Activated T-helper 1 cell treated with anti-CD3 and anti-CD28 coated beads, Interleukin-12 subunit alpha, Interleukin-12 subunit beta, Interleukin-2, Interleukin-4 antibody, amounts not matched to agents 30 ng/mL and 10 ng/mL and 1 ng/mL, durations not matched to agents 14 hours and 24 hours and 36 hours (primary cell): ENCODE measurements at regions not wholly inside any gene's neighbourhood (a gene's known extent, or its start where the extent isn't known, plus 50 kb on each side); places are given as distances from the start of the nearest gene placed in this dataset.
"Not testable (repeated sequence)": the region's sequence is repeated elsewhere in the genome, so short reads cannot be mapped to it uniquely, and the experiment has no call there.

Experiments
- DNase-seq: peaks from one replicate; pipeline ENCODE4 v3.0.0; 2021; ENCODE audit warnings: low spot score
- H3K27ac Mint-ChIP-seq: one replicate; pipeline ENCODE4 v1.8.0; 2021; ENCODE audit warnings: mild to moderate bottlenecking, mixed read lengths
- H3K27me3 Mint-ChIP-seq: one replicate; pipeline ENCODE4 v1.8.0; 2022; ENCODE audit warnings: mild to moderate bottlenecking, moderate library complexity, mixed read lengths; ENCODE audit not compliant: insufficient read depth
- H3K36me3 Mint-ChIP-seq: one replicate; pipeline ENCODE4 v1.8.0; 2021; ENCODE audit warnings: low read depth, mixed read lengths
- H3K4me1 Mint-ChIP-seq: one replicate; pipeline ENCODE4 v1.8.0; 2021; ENCODE audit warnings: low read depth, mixed read lengths
- H3K4me3 Mint-ChIP-seq: one replicate; pipeline ENCODE4 v1.8.0; 2021; ENCODE audit warnings: mild to moderate bottlenecking, moderate library complexity, mixed read lengths
- H3K9me3 Mint-ChIP-seq: one replicate; pipeline ENCODE4 v1.8.0; 2021; ENCODE audit warnings: mixed read lengths
- intact Hi-C: fragments of 100-400 bp; cut with micrococcal nuclease; formaldehyde crosslinking; loops from one replicate; pipeline ENCODE4 v1.15.1; 2024

DNA sequence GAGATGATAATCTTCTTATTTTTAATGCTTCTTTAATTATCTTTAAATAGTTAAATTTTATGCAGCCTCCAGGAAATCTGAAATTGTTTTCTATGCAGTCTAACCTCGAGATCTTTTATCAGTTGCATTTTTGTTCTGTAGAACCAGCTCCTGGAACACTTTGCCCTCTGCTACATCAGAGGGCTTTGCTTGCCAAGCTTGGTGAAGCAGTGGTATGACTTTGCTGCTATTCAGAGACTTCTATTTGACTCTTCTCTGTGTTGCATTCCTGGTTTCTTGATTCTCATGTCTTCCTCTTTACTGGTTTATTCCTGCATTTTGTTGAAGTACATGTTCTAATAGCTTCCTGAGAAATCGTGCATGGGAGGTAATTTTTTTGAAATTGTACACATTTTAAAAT is 163.7 kb upstream of the TMEM229A start:
- no peak for DNase-seq
- Mint-ChIP-seq H3K27ac (no peak overlapping the region), H3K9me3 (no peaks in the 10 kb centered on the region), H3K27me3 (no peaks in the 10 kb centered on the region), H3K4me1 (no peaks in the 10 kb centered on the region), H3K36me3 (no peaks in the 10 kb centered on the region), H3K4me3 (no peak overlapping the region)
- intact Hi-C loops: no loop called here

DNA sequence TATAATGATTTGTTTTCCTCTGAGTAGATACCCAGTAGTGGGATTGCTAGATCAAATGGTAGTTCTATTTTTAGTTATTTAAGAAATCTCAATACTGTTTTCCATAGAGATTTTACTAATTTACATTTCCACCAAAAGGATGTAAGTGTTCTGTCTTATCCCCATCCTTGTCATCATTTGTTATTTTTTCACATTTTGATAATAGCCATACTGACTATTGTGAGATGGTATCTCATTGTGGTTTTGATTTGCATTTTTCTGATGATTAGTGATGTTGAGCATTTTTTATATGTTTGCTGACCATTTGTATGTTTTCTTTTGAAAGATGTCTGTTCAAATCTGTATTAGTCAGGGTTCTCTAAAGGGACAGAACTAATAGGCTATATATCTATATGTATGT is 160.0 kb upstream of the TMEM229A start:
- no peaks in the 10 kb centered on the region for H3K27me3 Mint-ChIP-seq
- no peak for DNase-seq
- no peak overlapping the region for H3K27ac Mint-ChIP-seq
- H3K36me3 Mint-ChIP-seq: no peaks in the 10 kb centered on the region
- no peaks in the 10 kb centered on the region for H3K9me3 Mint-ChIP-seq
- H3K4me1 Mint-ChIP-seq: no peaks in the 10 kb centered on the region
- no peak overlapping the region for H3K4me3 Mint-ChIP-seq
- intact Hi-C loops: no loop called here

DNA sequence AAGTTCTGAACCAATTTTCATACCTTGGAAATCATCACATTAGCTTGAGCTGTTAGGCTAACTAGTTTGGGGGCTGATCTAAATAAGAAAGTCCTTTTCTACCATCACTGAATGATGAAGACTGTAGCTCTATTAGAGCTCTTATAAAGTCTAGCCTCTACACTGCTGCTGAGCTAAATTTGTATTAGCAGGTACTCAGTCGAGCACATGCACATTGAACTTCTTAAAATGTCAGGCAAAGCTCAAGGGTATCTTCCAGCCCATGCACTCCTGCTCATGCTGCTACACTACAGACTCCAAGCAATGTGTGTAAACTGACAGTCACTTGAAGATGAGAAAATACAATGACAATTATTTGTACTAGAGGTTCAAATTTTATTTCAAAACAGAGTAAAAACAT is 158.8 kb upstream of the TMEM229A start:
- intact Hi-C loops: no loop called here
- H3K27ac Mint-ChIP-seq: no peak overlapping the region

DNA sequence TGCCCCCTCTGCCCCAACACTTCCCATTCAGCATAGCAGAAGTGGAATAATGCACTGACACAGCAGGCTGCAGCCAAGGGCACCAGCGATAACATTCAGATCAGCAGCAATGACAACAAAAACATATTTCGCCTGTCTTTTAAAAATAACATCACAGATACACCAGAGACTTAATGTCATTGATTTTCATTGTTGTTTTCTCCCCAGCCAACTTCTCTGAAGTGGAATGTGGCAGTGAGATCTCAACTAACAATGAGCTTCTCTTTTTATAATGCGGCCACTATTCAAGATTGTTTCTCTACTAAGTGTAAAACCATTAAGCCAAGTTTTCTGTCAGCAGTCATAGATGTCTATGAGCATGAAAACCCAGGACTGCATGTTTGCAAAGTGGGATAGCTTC is 158.2 kb upstream of the TMEM229A start:
- no peaks in the 10 kb centered on the region for H3K4me1 Mint-ChIP-seq
- H3K27ac Mint-ChIP-seq: no peak overlapping the region
- H3K9me3 Mint-ChIP-seq: no peaks in the 10 kb centered on the region
- H3K4me3 Mint-ChIP-seq: no peak overlapping the region
- intact Hi-C loops: no loop called here
- H3K27me3 Mint-ChIP-seq: no peaks in the 10 kb centered on the region
- no peak for DNase-seq
- H3K36me3 Mint-ChIP-seq: no peaks in the 10 kb centered on the region

More for the DNA sequence above, 158.8 kb upstream of the TMEM229A start:
- Mint-ChIP-seq H3K9me3 (no peaks in the 10 kb centered on the region), H3K27me3 (no peaks in the 10 kb centered on the region), H3K36me3 (no peaks in the 10 kb centered on the region), H3K4me3 (no peak overlapping the region), H3K4me1 (no peaks in the 10 kb centered on the region)
- no peak for DNase-seq

DNA sequence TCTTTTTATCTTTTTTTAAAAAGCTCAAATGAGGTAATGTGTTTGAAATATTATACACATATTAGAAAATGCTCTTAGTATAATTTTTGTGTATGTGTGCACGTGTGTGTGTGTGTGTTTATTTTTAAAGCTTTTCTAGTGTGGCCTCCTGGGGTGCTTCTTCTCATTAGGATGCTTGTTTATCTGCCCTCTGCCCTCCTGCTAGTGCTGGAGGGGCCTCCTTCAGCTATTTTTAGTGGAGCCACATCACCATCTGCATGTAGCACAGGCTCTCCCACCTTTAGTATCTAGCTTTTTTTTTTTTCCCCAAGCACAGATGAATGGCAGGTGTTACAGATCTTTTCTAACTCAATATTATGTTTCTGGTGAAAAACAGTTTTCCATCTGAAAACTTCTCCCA is 155.7 kb upstream of the TMEM229A start:
- intact Hi-C loops: no loop called here
- no peak for DNase-seq
- H3K4me1 Mint-ChIP-seq: no peaks in the 10 kb centered on the region
- no peak overlapping the region for H3K4me3 Mint-ChIP-seq
- H3K9me3 Mint-ChIP-seq: no peaks in the 10 kb centered on the region
- no peaks in the 10 kb centered on the region for H3K36me3 Mint-ChIP-seq
- H3K27ac Mint-ChIP-seq: no peak overlapping the region
- no peaks in the 10 kb centered on the region for H3K27me3 Mint-ChIP-seq

DNA sequence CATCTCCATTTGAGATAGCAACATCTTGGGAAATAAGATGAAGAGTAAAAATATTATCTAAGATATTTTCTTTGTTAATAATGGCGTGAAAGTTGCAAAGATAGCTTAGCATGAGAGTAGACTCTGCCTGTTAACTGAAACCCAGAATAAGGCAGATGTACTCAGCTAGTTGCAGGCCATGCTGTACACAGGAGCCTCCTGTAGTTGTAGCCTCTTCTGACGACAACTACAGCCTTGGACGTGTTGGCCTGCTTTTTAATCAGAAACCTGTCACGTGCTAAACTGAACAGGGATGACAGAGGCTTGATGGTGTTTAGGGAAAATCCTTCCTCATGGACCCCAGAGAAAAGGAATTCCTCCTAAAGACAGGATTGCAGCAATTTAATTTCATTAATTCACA is 155.1 kb upstream of the TMEM229A start:
- Mint-ChIP-seq H3K27ac (no peak overlapping the region), H3K9me3 (no peaks in the 10 kb centered on the region), H3K4me1 (no peaks in the 10 kb centered on the region), H3K36me3 (no peaks in the 10 kb centered on the region), H3K27me3 (no peaks in the 10 kb centered on the region), H3K4me3 (no peak overlapping the region)
- no peak for DNase-seq
- intact Hi-C loops: no loop called here

DNA sequence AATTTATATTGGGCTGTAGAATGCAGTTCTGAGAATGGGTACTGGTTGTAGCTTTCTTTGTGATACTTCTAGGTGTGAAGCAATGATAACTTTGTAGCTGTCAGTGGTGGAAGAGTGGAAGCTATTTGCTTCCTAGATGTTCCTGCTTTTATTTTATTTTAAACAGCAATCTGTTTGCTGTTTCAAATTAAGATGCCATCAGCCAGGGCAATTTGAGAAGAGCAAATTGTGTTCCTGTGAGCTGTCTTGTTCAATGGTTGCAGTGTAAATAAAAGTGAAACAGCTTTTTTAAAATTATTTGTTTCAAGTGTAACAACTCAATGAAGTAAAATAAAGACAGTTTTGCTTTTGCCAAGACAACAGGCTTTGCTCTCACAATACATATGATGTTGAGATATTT is 150.8 kb upstream of the TMEM229A start:
- intact Hi-C loops: no loop called here
- Mint-ChIP-seq H3K4me3 (no peak overlapping the region), H3K27me3 (no peaks in the 10 kb centered on the region), H3K9me3 (no peaks in the 10 kb centered on the region), H3K36me3 (no peaks in the 10 kb centered on the region), H3K4me1 (no peaks in the 10 kb centered on the region), H3K27ac (no peak overlapping the region)
- no peak for DNase-seq

DNA sequence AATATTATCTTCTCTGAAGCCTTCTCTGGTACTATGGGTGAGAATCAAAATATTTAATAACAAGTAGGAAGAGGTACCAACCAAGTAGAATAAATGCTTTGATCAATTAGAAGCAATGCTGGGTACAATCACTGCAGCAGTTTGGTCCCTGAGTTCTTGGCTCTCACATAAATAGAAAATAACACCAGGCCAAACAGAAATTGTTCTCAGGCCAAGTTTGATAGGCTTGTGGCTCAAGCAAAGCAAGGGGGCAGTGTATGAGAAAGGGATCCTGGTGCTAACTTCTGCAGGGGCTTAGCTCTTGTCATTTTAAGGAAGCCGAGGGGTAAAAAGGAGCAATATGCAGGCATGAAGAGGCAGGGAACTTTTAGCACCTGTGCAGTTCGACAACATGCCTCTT is 146.8 kb upstream of the TMEM229A start:
- Mint-ChIP-seq H3K27ac (no peak overlapping the region), H3K9me3 (no peaks in the 10 kb centered on the region), H3K36me3 (no peaks in the 10 kb centered on the region), H3K27me3 (no peaks in the 10 kb centered on the region), H3K4me1 (no peaks in the 10 kb centered on the region), H3K4me3 (no peak overlapping the region)
- DNase-seq: no peak
- intact Hi-C loops: no loop called here

DNA sequence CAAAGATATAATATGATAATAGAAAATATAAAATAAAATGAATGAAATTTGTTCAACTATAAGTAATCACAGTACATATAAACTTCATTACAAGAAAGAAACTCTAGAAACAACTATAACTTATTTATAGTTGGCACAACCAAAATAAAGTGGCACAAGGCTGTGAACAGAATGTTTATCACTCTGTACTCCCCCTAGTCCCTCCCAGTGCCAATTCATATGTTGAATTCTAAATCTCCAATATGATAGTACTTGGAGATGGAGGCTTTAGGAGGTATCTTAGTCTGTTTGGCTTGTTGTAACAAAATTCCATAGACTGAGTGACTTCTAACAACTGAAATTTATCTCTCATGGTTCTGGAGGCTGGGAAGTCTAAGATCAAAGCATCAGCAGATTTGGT is 145.0 kb upstream of the TMEM229A start:
- intact Hi-C loops: no loop called here
- no peak for DNase-seq
- Mint-ChIP-seq H3K27me3 (no peaks in the 10 kb centered on the region), H3K36me3 (no peaks in the 10 kb centered on the region), H3K27ac (no peak overlapping the region), H3K9me3 (no peaks in the 10 kb centered on the region), H3K4me3 (no peak overlapping the region), H3K4me1 (no peaks in the 10 kb centered on the region)

DNA sequence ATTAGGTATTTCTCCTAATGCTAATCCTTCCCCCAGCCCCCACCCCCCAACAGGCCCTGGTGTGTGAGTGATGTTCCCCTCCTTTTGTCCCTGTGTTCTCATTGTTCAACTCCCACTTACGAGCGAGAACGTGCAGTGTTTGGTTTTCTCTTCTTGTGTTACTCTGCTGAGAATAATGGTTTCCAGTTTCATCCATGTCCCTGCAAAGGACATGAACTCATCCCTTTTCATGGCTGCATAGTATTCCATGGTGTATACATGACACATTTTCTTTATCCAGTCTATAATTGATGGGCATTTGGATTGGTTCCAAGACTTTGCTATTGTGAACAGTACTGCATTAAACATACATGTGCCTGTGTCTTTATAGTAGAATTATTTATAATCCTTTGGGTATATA is 138.9 kb upstream of the TMEM229A start:
- DNase-seq, H3K27ac Mint-ChIP-seq, H3K27me3 Mint-ChIP-seq, intact Hi-C loops, H3K9me3 Mint-ChIP-seq, H3K4me3 Mint-ChIP-seq, H3K4me1 Mint-ChIP-seq, H3K36me3 Mint-ChIP-seq: not testable (repeated sequence)

DNA sequence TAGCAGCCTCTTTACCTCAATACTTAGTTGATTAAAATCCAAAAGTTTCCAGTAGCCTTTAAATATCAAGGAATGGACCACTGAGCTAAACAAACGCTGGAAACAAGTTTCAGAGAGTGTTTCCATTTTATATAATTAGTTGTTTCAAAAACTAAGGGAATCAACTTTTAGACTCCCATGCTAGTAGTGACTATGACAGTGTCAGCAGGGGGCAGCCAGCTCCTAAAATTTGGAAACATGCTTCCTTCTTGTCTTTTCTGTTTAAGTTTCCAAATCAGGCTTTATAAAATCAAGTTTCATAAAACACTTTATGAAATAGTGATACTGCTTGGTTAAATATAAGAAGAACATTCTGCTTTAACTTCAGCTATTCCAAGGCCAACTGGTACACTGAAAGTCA is 138.2 kb upstream of the TMEM229A start:
- H3K9me3 Mint-ChIP-seq: peaks cover 3% of the 10 kb centered on the region
- no peak for DNase-seq
- no peaks in the 10 kb centered on the region for H3K36me3 Mint-ChIP-seq
- H3K27me3 Mint-ChIP-seq: no peaks in the 10 kb centered on the region
- H3K4me3 Mint-ChIP-seq: no peak overlapping the region
- H3K4me1 Mint-ChIP-seq: no peaks in the 10 kb centered on the region
- intact Hi-C loops: no loop called here
- no peak overlapping the region for H3K27ac Mint-ChIP-seq

DNA sequence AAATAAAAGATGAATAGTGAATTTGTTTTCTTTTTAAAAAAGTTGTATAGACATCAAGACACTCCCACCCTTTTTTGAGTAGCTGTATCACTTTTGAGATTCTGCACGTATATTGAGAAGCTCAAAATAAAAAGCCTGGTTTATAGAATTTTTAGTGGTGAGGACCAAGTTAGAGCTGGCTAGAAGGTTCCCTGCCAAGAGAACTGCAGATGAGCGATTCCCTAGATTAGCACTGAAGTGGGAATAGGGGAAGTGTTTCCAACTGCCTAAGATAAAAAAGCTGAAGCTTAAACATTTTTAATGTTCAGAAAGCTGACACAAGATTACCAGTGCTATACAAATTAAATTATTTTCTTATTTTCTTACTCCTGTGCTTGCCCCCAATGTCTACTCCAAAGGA is 135.7 kb upstream of the TMEM229A start:
- Mint-ChIP-seq H3K27ac (no peak overlapping the region), H3K4me3 (no peak overlapping the region), H3K36me3 (no peaks in the 10 kb centered on the region), H3K27me3 (no peaks in the 10 kb centered on the region), H3K4me1 (no peaks in the 10 kb centered on the region), H3K9me3 (peaks cover 3% of the 10 kb centered on the region)
- intact Hi-C loops: no loop called here
- no peak for DNase-seq

DNA sequence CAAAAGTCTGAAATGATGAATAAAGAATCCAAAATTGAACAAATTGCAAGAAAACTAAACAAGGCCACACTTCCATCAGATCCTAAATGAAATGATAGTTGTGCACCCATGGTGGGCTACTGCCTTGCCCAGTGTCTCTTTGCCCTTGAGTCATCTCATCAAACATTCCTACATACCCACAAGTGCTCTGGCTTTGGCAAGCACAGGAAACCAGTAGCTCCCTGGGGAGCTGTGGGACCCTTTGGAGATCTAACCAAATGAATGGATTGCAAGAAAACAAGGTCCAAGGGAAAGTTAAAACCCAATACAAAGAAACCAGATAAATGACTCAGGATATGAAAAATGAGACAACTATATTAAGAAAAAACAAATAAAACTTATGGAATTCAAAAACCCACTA is 129.8 kb upstream of the TMEM229A start:
- Mint-ChIP-seq H3K27ac (no peak overlapping the region), H3K27me3 (no peaks in the 10 kb centered on the region), H3K4me3 (no peak overlapping the region), H3K9me3 (peaks cover 4% of the 10 kb centered on the region), H3K4me1 (no peaks in the 10 kb centered on the region), H3K36me3 (no peaks in the 10 kb centered on the region)
- intact Hi-C loops: no loop called here
- DNase-seq: no peak

DNA sequence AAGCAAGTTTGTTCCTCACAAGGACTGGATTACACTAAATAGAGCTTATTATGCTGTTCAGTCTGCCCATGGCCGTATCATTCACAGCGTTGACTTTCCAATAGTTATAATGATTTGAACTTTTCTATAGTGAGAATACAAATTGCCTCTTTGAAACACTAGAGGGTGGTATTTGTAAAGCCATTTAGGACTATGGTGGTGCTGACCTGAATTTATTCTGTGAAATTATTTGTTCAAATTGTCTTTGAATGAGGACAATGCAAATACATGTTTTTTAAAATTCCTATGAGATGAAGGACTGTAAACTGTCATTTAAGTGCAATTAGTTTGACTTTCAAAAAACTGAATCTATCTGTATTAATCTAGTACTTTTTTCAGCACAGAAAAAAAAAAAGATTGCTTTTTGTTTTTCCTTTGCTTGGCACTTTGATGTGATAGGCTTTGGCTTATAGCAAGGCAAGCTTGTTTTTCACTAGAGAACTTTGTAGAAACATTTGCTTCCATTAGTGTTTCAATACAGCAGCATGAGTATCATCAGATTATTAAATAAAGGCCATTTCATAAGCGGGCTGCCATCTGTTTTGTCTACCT is 122.7 kb upstream of the TMEM229A start:
- Mint-ChIP-seq H3K27me3 (no peaks in the 10 kb centered on the region), H3K36me3 (no peaks in the 10 kb centered on the region), H3K4me3 (no peak overlapping the region), H3K9me3 (peaks cover 4% of the 10 kb centered on the region), H3K4me1 (no peaks in the 10 kb centered on the region), H3K27ac (no peak overlapping the region)
- no peak for DNase-seq
- intact Hi-C loops: no loop called here
